22Rv1 (cell line): ENCODE measurements at regions not wholly inside any gene's neighbourhood (a gene's known extent, or its start where the extent isn't known, plus 50 kb on each side); places are given as distances from the start of the nearest gene placed in this dataset.

Experiments used
- CTCF ChIP-seq: fragments of 450-650 bp; IDR thresholded peaks from 2 replicates; pipeline ENCODE4 v1.5.1; 2017; ENCODE audit warnings: mild to moderate bottlenecking
- ZFX ChIP-seq: fragments of 450-650 bp; IDR thresholded peaks from 2 replicates; pipeline ENCODE4 v1.6.1; 2017; ENCODE audit warnings: antibody characterized with exemption, borderline replicate concordance

- TF ChIP-seq CTCF = no peak
- no peak for TF ChIP-seq ZFX
Measured at GRCh38 chr15:77877869-77878577, 199.5 kb downstream of the TBC1D2B start.
